ENCODE measurements at regions not wholly inside any gene's neighbourhood (a gene's known extent, or its start where the extent isn't known, plus 50 kb on each side); places are given as distances from the start of the nearest gene placed in this dataset.

DNA sequence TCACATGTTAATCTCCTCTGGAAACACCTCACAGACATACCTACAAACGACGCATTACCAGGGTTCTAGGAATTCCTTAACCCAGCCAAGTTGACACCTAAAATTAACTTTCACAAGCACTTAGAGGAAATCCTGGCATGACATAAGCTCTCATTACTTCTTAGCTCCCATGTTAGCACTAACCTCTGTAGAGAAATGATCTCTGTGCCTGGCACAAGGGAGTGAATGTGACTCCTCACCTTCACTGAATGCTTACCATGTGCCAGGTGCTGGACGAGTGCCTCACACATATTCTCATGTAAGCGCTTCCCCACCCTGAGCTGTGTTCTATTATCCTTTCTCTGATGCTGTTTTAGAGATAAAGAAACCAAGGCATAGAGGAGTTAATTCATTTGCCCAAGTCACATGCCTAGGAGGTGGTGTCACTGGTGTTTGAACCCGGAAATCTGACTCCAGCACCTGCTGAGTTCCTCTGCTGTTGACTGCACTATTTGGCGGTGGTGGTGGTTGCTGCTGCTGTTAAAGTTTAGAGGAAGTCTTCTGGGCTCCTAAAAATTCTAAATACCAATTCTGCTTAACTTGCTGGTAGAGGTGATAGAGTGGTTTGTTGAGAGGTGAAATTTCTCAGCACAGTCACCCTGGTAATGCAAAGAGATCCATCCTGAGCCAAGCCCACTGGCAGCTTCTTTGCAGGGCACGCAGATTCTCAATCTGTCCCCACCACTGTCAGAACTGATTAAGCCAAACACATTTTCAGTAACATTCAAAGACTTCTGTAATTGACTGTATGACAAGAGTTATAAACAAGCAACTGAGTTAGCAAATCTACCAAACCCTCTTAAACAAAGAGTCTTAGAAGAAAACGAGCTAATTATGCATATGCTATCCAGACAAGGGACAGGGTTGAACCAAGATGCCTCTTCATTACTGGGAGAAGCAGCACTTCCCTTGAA is 200.3 kb downstream of the CMPK2 start:
- Mint-ChIP-seq H3K27ac (no peak overlapping the region), H3K36me3 (ENCODE audit: low read depth) (no peaks in the 10 kb centered on the region), H3K27me3 (peaks cover 29% of the 10 kb centered on the region), H3K4me3 (no peak overlapping the region), H3K4me1 (no peaks in the 10 kb centered on the region)
- DNase-seq, result no peak
- no peak for ATAC-seq
- no peaks in the 10 kb centered on the region for H3K9me3 ChIP-seq (ENCODE audit: control insufficient read depth, low read length, poor library complexity, severe bottlenecking)

GRCh38 chr2:6667326-6667725 is 198.4 kb downstream of the CMPK2 start:
- Mint-ChIP-seq H3K4me1 (no peaks in the 10 kb centered on the region), H3K27ac (no peak overlapping the region), H3K36me3 (ENCODE audit: low read depth) (no peaks in the 10 kb centered on the region), H3K27me3 (peaks cover 23% of the 10 kb centered on the region), H3K4me3 (no peak overlapping the region)
- ATAC-seq (no peak), DNase-seq (no peak)
- H3K9me3 ChIP-seq (ENCODE audit: control insufficient read depth, low read length, poor library complexity, severe bottlenecking), result no peaks in the 10 kb centered on the region

DNA sequence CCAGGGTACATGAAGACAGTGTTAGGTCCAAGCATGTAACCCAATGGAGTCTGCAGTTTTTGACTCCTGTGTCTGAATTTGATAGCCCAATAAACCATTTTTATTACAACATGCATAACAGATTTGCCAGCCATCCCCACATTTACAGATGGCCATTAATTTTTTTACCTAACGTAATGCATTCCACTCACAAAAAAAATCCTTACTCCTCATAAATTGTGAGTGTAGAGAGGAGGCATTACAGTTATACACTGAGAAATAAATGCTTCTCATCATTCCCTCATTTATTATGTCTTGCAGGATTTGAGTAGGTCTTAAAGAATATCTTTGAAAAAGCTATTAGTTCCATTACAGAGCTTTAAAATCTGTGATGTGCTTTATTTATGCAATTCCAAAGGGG is 193.8 kb downstream of the CMPK2 start:
- H3K9me3 ChIP-seq (ENCODE audit: control insufficient read depth, low read length, poor library complexity, severe bottlenecking), result no peaks in the 10 kb centered on the region
- ATAC-seq (no peak), DNase-seq (no peak)
- Mint-ChIP-seq H3K4me3 (no peak overlapping the region), H3K36me3 (ENCODE audit: low read depth) (no peaks in the 10 kb centered on the region), H3K4me1 (no peaks in the 10 kb centered on the region), H3K27me3 (peaks cover 38% of the 10 kb centered on the region), H3K27ac (no peak overlapping the region)

GRCh38 chr2:6674381-6674780 is 191.3 kb downstream of the CMPK2 start:
- H3K27ac Mint-ChIP-seq, result no peak overlapping the region
- H3K4me3 Mint-ChIP-seq, result no peak overlapping the region
- no peak for ATAC-seq
- H3K4me1 Mint-ChIP-seq, result no peaks in the 10 kb centered on the region
- peaks cover 18% of the 10 kb centered on the region for H3K27me3 Mint-ChIP-seq
- no peaks in the 10 kb centered on the region for H3K36me3 Mint-ChIP-seq (ENCODE audit: low read depth)
- DNase-seq, result no peak
- no peaks in the 10 kb centered on the region for H3K9me3 ChIP-seq (ENCODE audit: control insufficient read depth, low read length, poor library complexity, severe bottlenecking)

GRCh38 chr2:6675791-6676190 is 189.9 kb downstream of the CMPK2 start:
- Mint-ChIP-seq H3K27me3 (peaks cover 21% of the 10 kb centered on the region), H3K36me3 (ENCODE audit: low read depth) (no peaks in the 10 kb centered on the region), H3K4me3 (no peak overlapping the region), H3K27ac (no peak overlapping the region), H3K4me1 (peaks cover 2% of the 10 kb centered on the region)
- no peak for DNase-seq
- ATAC-seq, result no peak
- no peaks in the 10 kb centered on the region for H3K9me3 ChIP-seq (ENCODE audit: control insufficient read depth, low read length, poor library complexity, severe bottlenecking)

DNA sequence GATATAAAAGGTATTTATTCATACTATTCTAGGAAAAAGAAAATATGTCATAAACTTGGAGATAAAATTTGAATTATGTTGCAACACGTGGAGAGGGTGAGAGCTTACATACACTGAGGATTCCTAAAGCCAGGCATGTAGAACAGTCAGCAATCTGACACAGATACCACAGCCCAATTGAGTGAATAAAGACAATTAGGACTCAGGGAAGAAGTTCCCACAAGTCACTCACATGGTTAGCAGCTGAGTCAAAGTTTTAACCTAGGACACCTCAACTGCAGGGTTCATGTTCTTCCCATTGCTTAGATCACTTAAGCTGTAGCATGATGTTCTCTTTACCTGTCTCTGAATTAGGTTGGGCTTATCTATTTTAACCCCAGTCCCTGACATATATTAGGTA is 189.5 kb downstream of the CMPK2 start:
- H3K27ac Mint-ChIP-seq, result no peak overlapping the region
- no peaks in the 10 kb centered on the region for H3K36me3 Mint-ChIP-seq (ENCODE audit: low read depth)
- ATAC-seq (no peak), DNase-seq (no peak)
- peaks cover 2% of the 10 kb centered on the region for H3K4me1 Mint-ChIP-seq
- no peak overlapping the region for H3K4me3 Mint-ChIP-seq
- H3K9me3 ChIP-seq (ENCODE audit: control insufficient read depth, low read length, poor library complexity, severe bottlenecking), result no peaks in the 10 kb centered on the region
- H3K27me3 Mint-ChIP-seq, result peaks cover 26% of the 10 kb centered on the region

GRCh38 chr2:6676776-6677175 is 188.9 kb downstream of the CMPK2 start:
- H3K4me1 Mint-ChIP-seq, result peaks cover 2% of the 10 kb centered on the region
- no peaks in the 10 kb centered on the region for H3K36me3 Mint-ChIP-seq (ENCODE audit: low read depth)
- H3K9me3 ChIP-seq (ENCODE audit: control insufficient read depth, low read length, poor library complexity, severe bottlenecking), result no peaks in the 10 kb centered on the region
- no peak overlapping the region for H3K27ac Mint-ChIP-seq
- ATAC-seq, result no peak
- DNase-seq, result no peak
- no peak overlapping the region for H3K4me3 Mint-ChIP-seq
- peaks cover 31% of the 10 kb centered on the region for H3K27me3 Mint-ChIP-seq

DNA sequence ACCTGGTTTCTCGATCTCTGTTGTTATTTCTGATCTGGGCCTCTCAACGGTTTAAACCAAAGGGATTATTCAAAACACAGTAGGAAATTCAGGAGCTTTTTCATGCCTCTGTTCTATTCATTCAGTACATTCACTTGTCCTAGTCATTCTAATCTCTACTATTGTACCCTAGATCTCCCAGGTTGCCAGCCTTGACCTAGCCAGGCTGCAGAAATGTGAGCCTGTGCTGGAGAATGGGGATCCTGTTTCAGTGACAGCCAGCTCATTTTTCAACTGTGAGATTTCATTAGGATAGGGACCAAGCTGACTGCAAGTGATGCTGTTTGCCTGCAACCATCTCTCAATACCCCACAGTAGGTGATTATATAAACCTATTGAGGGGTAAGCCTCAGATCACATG is 186.2 kb downstream of the CMPK2 start:
- Mint-ChIP-seq H3K27ac (no peak overlapping the region), H3K4me3 (no peak overlapping the region), H3K4me1 (peaks cover 2% of the 10 kb centered on the region), H3K36me3 (ENCODE audit: low read depth) (no peaks in the 10 kb centered on the region), H3K27me3 (peaks cover 24% of the 10 kb centered on the region)
- DNase-seq (no peak), ATAC-seq (no peak)
- H3K9me3 ChIP-seq (ENCODE audit: control insufficient read depth, low read length, poor library complexity, severe bottlenecking), result no peaks in the 10 kb centered on the region

- DNase-seq (no peak), ATAC-seq (no peak)
- Mint-ChIP-seq H3K4me3 (no peak overlapping the region), H3K4me1 (peaks cover 5% of the 10 kb centered on the region), H3K36me3 (ENCODE audit: low read depth) (no peaks in the 10 kb centered on the region), H3K27me3 (peaks cover 35% of the 10 kb centered on the region), H3K27ac (no peak overlapping the region)
- no peaks in the 10 kb centered on the region for H3K9me3 ChIP-seq (ENCODE audit: control insufficient read depth, low read length, poor library complexity, severe bottlenecking)
Measured at GRCh38 chr2:6683516-6683915, 182.2 kb downstream of the CMPK2 start.

- peaks cover 30% of the 10 kb centered on the region for H3K27me3 Mint-ChIP-seq
- no peaks in the 10 kb centered on the region for H3K36me3 Mint-ChIP-seq (ENCODE audit: low read depth)
- H3K9me3 ChIP-seq (ENCODE audit: control insufficient read depth, low read length, poor library complexity, severe bottlenecking), result no peaks in the 10 kb centered on the region
- no peak for DNase-seq
- ATAC-seq, result no peak
- H3K27ac Mint-ChIP-seq, result no peak overlapping the region
- H3K4me1 Mint-ChIP-seq, result peaks cover 3% of the 10 kb centered on the region
- H3K4me3 Mint-ChIP-seq, result no peak overlapping the region
Measured at GRCh38 chr2:6685447-6685846, 180.3 kb downstream of the CMPK2 start.

- Mint-ChIP-seq H3K36me3 (ENCODE audit: low read depth) (no peaks in the 10 kb centered on the region), H3K27me3 (peaks cover 23% of the 10 kb centered on the region), H3K27ac (no peak overlapping the region), H3K4me1 (peaks cover 3% of the 10 kb centered on the region), H3K4me3 (no peak overlapping the region)
- DNase-seq (no peak), ATAC-seq (no peak)
- no peaks in the 10 kb centered on the region for H3K9me3 ChIP-seq (ENCODE audit: control insufficient read depth, low read length, poor library complexity, severe bottlenecking)
Measured at GRCh38 chr2:6692056-6692455, 173.7 kb downstream of the CMPK2 start.

GRCh38 chr2:6692819-6693218 is 172.9 kb downstream of the CMPK2 start:
- peaks cover 23% of the 10 kb centered on the region for H3K27me3 Mint-ChIP-seq
- H3K4me3 Mint-ChIP-seq, result no peak overlapping the region
- DNase-seq, result no peak

DNA sequence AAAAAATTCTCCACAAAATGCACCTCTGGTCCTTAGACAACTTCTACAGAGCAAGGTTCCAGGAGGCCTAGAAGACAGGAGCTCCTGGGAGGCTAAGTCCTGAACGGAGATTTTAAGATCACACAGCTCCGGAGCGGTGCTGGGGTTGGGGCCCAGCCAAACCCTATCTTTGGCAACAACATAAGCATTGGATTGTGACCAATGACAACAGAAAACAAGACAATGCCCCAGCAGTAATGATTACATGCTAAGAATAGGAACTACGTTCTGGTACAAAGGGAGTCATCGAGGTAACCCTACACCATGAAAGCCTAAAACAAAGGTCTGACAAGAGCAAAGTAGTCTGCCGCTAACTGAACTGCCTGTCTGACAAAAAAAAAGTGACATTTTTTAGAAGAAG is 171.2 kb downstream of the CMPK2 start:
- ATAC-seq (no peak), DNase-seq (no peak)
- Mint-ChIP-seq H3K4me1 (no peaks in the 10 kb centered on the region), H3K27me3 (peaks cover 23% of the 10 kb centered on the region), H3K4me3 (no peak overlapping the region), H3K27ac (no peak overlapping the region), H3K36me3 (ENCODE audit: low read depth) (no peaks in the 10 kb centered on the region)
- H3K9me3 ChIP-seq (ENCODE audit: control insufficient read depth, low read length, poor library complexity, severe bottlenecking), result no peaks in the 10 kb centered on the region

More at GRCh38 chr2:6692819-6693218, 172.9 kb downstream of the CMPK2 start:
- H3K27ac Mint-ChIP-seq, result no peak overlapping the region
- peaks cover 1% of the 10 kb centered on the region for H3K4me1 Mint-ChIP-seq
- ATAC-seq, result no peak
- no peaks in the 10 kb centered on the region for H3K9me3 ChIP-seq (ENCODE audit: control insufficient read depth, low read length, poor library complexity, severe bottlenecking)
- no peaks in the 10 kb centered on the region for H3K36me3 Mint-ChIP-seq (ENCODE audit: low read depth)

DNA sequence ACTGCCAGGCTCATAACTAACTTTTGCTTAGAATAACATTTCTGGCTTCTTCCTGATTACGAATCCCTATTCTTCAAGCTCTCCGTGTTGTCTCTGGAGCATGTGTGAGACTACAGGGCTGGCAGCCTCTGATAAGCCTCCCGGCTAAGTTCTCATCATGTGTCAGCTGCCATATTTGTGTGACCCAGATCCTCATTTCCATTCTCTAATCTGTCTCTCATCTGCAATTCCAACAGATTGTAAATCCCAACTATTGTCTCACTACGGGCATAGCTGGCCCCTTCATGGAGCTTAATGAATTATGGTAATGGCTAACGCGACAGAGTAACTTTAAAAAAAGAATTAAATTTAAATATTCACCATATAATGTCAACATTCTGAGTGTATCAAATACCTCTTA is 165.4 kb downstream of the CMPK2 start:
- H3K27me3 Mint-ChIP-seq, result no peaks in the 10 kb centered on the region
- no peak for ATAC-seq
- no peak overlapping the region for H3K27ac Mint-ChIP-seq
- no peak for DNase-seq
- no peaks in the 10 kb centered on the region for H3K4me1 Mint-ChIP-seq
- H3K4me3 Mint-ChIP-seq, result no peak overlapping the region
- H3K9me3 ChIP-seq (ENCODE audit: control insufficient read depth, low read length, poor library complexity, severe bottlenecking), result peaks cover 3% of the 10 kb centered on the region
- H3K36me3 Mint-ChIP-seq (ENCODE audit: low read depth), result no peaks in the 10 kb centered on the region
